ENCODE measurements at regions not wholly inside any gene's neighbourhood (a gene's known extent, or its start where the extent isn't known, plus 50 kb on each side); places are given as distances from the start of the nearest gene placed in this dataset.

GRCh38 chr7:156155988-156156733 lies 343.9 kb upstream of the SHH start:
- no peak for DNase-seq (ENCODE audit: low spot score)

- no peak for DNase-seq (ENCODE audit: low spot score)
Observed at GRCh38 chr7:156153590-156153989, 341.3 kb upstream of the SHH start.

- DNase-seq (ENCODE audit: low spot score), result no peak
Observed at GRCh38 chr7:156152390-156152789, 340.1 kb upstream of the SHH start.

- DNase-seq (ENCODE audit: low spot score), result no peak
Observed at GRCh38 chr7:156151658-156152057, 339.4 kb upstream of the SHH start.

- no peak for DNase-seq (ENCODE audit: low spot score)
Observed at GRCh38 chr7:156151078-156151477, 338.8 kb upstream of the SHH start.

GRCh38 chr7:156148995-156149394 lies 336.7 kb upstream of the SHH start:
- no peak for DNase-seq (ENCODE audit: low spot score)

GRCh38 chr7:156148547-156148946 lies 336.3 kb upstream of the SHH start:
- DNase-seq (ENCODE audit: low spot score), result no peak

- no peak for DNase-seq (ENCODE audit: low spot score)
Observed at GRCh38 chr7:156147756-156148504, 335.7 kb upstream of the SHH start.

GRCh38 chr7:156147104-156147503 lies 334.8 kb upstream of the SHH start:
- DNase-seq (ENCODE audit: low spot score), result no peak

GRCh38 chr7:156145996-156146395 lies 333.7 kb upstream of the SHH start:
- no peak for DNase-seq (ENCODE audit: low spot score)

- DNase-seq (ENCODE audit: low spot score), result no peak
Observed at GRCh38 chr7:156145184-156145583, 332.9 kb upstream of the SHH start.

GRCh38 chr7:156143683-156144082 lies 331.4 kb upstream of the SHH start:
- DNase-seq (ENCODE audit: low spot score), result no peak

- no peak for DNase-seq (ENCODE audit: low spot score)
Observed at GRCh38 chr7:156143158-156143557, 330.9 kb upstream of the SHH start.

- DNase-seq (ENCODE audit: low spot score), result no peak
Observed at GRCh38 chr7:156141941-156142340, 329.7 kb upstream of the SHH start.

GRCh38 chr7:156140896-156141295 lies 328.6 kb upstream of the SHH start:
- no peak for DNase-seq (ENCODE audit: low spot score)

GRCh38 chr7:156140447-156140846 lies 328.2 kb upstream of the SHH start:
- no peak for DNase-seq (ENCODE audit: low spot score)

GRCh38 chr7:156139633-156140032 lies 327.4 kb upstream of the SHH start:
- no peak for DNase-seq (ENCODE audit: low spot score)

- no peak for DNase-seq (ENCODE audit: low spot score)
Observed at GRCh38 chr7:156139112-156139511, 326.8 kb upstream of the SHH start.

GRCh38 chr7:156131881-156132280 lies 319.6 kb upstream of the SHH start:
- no peak for DNase-seq (ENCODE audit: low spot score)

GRCh38 chr7:156129522-156129921 lies 317.3 kb upstream of the SHH start:
- no peak for DNase-seq (ENCODE audit: low spot score)

GRCh38 chr7:156128496-156128895 lies 316.2 kb upstream of the SHH start:
- no peak for DNase-seq (ENCODE audit: low spot score)

- DNase-seq (ENCODE audit: low spot score), result no peak
Observed at GRCh38 chr7:156127166-156128134, 315.2 kb upstream of the SHH start.

Measured in activated CD4-positive, alpha-beta T cell treated with anti-CD3 and anti-CD28 coated beads, Interleukin-2, Interleukin-4, amounts not matched to agents 100 ng/mL and 50 ng/mL, durations not matched to agents 16 hours and 8 hours (primary cell).